ENCODE measurements at regions not wholly inside any gene's neighbourhood (a gene's known extent, or its start where the extent isn't known, plus 50 kb on each side); places are given as distances from the start of the nearest gene placed in this dataset.

DNA sequence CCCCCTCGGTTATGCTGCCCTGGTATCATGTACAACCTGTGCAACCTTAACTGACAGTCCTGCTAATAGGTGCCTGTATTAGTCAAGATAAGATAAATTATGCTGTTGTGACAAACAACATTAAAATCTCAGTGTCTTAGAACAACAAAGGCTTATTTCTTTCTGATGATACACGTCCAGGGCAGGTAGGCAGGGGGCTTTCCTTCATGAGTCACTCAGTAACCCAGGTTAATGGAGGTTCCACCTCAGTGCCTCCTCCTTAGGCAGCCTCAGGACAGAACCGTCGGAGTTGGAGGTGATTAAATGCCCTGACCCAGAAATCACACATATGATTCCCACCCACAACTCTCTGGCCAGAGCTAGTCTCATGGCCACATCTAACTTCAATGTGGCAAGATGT is 94.6 kb upstream of the CASZ1 start:
- TF ChIP-seq, protein P1, sequence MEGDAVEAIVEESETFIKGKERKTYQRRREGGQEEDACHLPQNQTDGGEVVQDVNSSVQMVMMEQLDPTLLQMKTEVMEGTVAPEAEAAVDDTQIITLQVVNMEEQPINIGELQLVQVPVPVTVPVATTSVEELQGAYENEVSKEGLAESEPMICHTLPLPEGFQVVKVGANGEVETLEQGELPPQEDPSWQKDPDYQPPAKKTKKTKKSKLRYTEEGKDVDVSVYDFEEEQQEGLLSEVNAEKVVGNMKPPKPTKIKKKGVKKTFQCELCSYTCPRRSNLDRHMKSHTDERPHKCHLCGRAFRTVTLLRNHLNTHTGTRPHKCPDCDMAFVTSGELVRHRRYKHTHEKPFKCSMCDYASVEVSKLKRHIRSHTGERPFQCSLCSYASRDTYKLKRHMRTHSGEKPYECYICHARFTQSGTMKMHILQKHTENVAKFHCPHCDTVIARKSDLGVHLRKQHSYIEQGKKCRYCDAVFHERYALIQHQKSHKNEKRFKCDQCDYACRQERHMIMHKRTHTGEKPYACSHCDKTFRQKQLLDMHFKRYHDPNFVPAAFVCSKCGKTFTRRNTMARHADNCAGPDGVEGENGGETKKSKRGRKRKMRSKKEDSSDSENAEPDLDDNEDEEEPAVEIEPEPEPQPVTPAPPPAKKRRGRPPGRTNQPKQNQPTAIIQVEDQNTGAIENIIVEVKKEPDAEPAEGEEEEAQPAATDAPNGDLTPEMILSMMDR (conservative IDR thresholded peaks at IDR 0.05; ENCODE audit: low read length) = no peak
- no peak for TF ChIP-seq EZH2phosphoT487 (IDR thresholded peaks at IDR 0.05; ENCODE audit: borderline replicate concordance, low read depth, low read length)

Data from OCI-LY7 (cell line).